ENCODE measurements at regions not wholly inside any gene's neighbourhood (a gene's known extent, or its start where the extent isn't known, plus 50 kb on each side); places are given as distances from the start of the nearest gene placed in this dataset.

DNA sequence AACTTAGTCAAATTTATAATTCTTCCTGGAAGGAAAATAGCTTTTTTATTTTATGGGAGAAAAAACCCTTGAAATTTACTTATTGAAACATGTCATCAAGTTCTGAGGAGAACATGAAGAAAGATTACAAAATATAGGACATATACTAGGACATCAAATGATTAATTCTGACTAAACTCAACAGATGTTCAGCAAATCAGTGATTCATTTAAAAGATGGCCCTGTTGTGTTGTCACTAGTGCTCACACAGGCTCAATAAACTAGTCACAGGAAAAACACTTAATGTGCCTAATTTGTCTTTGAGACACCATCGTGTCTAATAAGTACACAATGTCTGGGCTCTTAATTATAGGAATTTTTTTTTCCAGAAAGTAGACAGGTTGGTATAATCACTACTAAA is 223.8 kb upstream of the TMTC4 start:
- Histone ChIP-seq H3K4me2 (ENCODE audit: insufficient read depth, low read length) (no peak overlapping the region), H3K9ac (ENCODE audit: insufficient read depth in 1 of 2, low read depth in 2 of 2, low read length in 2 of 2) (no peak overlapping the region), H3K36me3 (ENCODE audit: control insufficient read depth, insufficient read depth, low read length) (no peaks in the 10 kb centered on the region), H3K9me3 (replicated peaks; ENCODE audit: control insufficient read depth, insufficient read depth, low read depth, low read length) (no peaks in the 10 kb centered on the region), H3K4me1 (replicated peaks in 1 of 2; ENCODE audit: control insufficient read depth in 2 of 2, insufficient read depth in 2 of 2, low read length in 2 of 2) (no peaks in the 10 kb centered on the region), H3K27me3 (ENCODE audit: control insufficient read depth in 2 of 2, insufficient read depth in 2 of 2, low read length in 2 of 2) (no peaks in the 10 kb centered on the region), H2AFZ (ENCODE audit: low read depth, low read length) (no peak overlapping the region), H3K27ac (ENCODE audit: extremely low read depth, low read depth, low read length) (no peak overlapping the region), H4K20me1 (replicated peaks; ENCODE audit: control insufficient read depth, insufficient read depth, low read length) (no peaks in the 10 kb centered on the region), H3K4me3 (no peak overlapping the region), H3K79me2 (ENCODE audit: control insufficient read depth, insufficient read depth, low read length) (no peaks in the 10 kb centered on the region), H3K9me1 (ENCODE audit: control insufficient read depth, insufficient read depth, low read length) (no peaks in the 10 kb centered on the region)
- POLR2A ChIA-PET = no interaction called here
- 0% methylated on average over 1 of the region's 1 CpG for WGBS (ENCODE audit: insufficient coverage, low coverage, missing lambda C conversion rate)
- FAIRE-seq (no peak), ATAC-seq (no peak), DNase-seq (ENCODE audit: extremely low read depth in 1 of 4, low spot score in 3 of 4) (no peak)
- BruUV-seq (replicated peaks) = no TSS peak
- intact Hi-C loops (cut with micrococcal nuclease) = no loop called here
- in situ Hi-C loops (cut with MboI) = no loop called here
- CTCF ChIA-PET (ENCODE audit: low intra/inter-chr PET ratio) = no interaction called here
- TF ChIP-seq ZBED1 (IDR thresholded peaks at IDR 0.05) (no peak), ZNF165 (CRISPR knock-in tag; IDR thresholded peaks at IDR 0.05; ENCODE audit: borderline replicate concordance) (no peak), HCFC1 (IDR thresholded peaks at IDR 0.05; ENCODE audit: low read depth, low read length) (no peak), FOXO4 (CRISPR knock-in tag; IDR thresholded peaks at IDR 0.05) (no peak)
- TF ChIP-seq, protein P1, sequence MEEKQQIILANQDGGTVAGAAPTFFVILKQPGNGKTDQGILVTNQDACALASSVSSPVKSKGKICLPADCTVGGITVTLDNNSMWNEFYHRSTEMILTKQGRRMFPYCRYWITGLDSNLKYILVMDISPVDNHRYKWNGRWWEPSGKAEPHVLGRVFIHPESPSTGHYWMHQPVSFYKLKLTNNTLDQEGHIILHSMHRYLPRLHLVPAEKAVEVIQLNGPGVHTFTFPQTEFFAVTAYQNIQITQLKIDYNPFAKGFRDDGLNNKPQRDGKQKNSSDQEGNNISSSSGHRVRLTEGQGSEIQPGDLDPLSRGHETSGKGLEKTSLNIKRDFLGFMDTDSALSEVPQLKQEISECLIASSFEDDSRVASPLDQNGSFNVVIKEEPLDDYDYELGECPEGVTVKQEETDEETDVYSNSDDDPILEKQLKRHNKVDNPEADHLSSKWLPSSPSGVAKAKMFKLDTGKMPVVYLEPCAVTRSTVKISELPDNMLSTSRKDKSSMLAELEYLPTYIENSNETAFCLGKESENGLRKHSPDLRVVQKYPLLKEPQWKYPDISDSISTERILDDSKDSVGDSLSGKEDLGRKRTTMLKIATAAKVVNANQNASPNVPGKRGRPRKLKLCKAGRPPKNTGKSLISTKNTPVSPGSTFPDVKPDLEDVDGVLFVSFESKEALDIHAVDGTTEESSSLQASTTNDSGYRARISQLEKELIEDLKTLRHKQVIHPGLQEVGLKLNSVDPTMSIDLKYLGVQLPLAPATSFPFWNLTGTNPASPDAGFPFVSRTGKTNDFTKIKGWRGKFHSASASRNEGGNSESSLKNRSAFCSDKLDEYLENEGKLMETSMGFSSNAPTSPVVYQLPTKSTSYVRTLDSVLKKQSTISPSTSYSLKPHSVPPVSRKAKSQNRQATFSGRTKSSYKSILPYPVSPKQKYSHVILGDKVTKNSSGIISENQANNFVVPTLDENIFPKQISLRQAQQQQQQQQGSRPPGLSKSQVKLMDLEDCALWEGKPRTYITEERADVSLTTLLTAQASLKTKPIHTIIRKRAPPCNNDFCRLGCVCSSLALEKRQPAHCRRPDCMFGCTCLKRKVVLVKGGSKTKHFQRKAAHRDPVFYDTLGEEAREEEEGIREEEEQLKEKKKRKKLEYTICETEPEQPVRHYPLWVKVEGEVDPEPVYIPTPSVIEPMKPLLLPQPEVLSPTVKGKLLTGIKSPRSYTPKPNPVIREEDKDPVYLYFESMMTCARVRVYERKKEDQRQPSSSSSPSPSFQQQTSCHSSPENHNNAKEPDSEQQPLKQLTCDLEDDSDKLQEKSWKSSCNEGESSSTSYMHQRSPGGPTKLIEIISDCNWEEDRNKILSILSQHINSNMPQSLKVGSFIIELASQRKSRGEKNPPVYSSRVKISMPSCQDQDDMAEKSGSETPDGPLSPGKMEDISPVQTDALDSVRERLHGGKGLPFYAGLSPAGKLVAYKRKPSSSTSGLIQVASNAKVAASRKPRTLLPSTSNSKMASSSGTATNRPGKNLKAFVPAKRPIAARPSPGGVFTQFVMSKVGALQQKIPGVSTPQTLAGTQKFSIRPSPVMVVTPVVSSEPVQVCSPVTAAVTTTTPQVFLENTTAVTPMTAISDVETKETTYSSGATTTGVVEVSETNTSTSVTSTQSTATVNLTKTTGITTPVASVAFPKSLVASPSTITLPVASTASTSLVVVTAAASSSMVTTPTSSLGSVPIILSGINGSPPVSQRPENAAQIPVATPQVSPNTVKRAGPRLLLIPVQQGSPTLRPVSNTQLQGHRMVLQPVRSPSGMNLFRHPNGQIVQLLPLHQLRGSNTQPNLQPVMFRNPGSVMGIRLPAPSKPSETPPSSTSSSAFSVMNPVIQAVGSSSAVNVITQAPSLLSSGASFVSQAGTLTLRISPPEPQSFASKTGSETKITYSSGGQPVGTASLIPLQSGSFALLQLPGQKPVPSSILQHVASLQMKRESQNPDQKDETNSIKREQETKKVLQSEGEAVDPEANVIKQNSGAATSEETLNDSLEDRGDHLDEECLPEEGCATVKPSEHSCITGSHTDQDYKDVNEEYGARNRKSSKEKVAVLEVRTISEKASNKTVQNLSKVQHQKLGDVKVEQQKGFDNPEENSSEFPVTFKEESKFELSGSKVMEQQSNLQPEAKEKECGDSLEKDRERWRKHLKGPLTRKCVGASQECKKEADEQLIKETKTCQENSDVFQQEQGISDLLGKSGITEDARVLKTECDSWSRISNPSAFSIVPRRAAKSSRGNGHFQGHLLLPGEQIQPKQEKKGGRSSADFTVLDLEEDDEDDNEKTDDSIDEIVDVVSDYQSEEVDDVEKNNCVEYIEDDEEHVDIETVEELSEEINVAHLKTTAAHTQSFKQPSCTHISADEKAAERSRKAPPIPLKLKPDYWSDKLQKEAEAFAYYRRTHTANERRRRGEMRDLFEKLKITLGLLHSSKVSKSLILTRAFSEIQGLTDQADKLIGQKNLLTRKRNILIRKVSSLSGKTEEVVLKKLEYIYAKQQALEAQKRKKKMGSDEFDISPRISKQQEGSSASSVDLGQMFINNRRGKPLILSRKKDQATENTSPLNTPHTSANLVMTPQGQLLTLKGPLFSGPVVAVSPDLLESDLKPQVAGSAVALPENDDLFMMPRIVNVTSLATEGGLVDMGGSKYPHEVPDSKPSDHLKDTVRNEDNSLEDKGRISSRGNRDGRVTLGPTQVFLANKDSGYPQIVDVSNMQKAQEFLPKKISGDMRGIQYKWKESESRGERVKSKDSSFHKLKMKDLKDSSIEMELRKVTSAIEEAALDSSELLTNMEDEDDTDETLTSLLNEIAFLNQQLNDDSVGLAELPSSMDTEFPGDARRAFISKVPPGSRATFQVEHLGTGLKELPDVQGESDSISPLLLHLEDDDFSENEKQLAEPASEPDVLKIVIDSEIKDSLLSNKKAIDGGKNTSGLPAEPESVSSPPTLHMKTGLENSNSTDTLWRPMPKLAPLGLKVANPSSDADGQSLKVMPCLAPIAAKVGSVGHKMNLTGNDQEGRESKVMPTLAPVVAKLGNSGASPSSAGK (IDR thresholded peaks at IDR 0.05) = no peak
